ENCODE measurements at regions not wholly inside any gene's neighbourhood (a gene's known extent, or its start where the extent isn't known, plus 50 kb on each side); places are given as distances from the start of the nearest gene placed in this dataset.

DNA sequence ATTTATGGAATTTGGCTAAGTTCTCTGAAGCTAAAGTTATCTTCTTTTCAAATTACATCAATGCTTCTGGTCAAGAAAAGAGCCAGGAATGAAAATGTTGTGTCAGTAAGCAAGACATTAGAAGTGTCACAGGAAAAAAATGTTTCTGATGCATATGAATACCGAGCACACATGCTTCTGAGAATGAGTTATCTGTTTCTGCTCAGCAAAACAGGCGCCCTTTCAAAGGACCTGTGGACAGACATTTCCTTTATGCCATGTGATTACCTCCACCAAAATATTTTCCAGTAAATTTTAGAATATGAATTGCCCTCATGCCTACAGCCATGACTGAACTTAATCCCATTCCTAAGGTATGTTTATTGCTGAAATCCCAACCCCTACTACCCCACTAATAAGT, 55.4 kb upstream of the RNF180 start:
- H4K8ac ChIP-seq (ENCODE audit: extremely low read depth, insufficient read depth, low read length), result no peak overlapping the region
- TF ChIP-seq, protein P1, sequence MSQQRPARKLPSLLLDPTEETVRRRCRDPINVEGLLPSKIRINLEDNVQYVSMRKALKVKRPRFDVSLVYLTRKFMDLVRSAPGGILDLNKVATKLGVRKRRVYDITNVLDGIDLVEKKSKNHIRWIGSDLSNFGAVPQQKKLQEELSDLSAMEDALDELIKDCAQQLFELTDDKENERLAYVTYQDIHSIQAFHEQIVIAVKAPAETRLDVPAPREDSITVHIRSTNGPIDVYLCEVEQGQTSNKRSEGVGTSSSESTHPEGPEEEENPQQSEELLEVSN (IDR thresholded peaks at IDR 0.05), result no peak
- no peak for TF ChIP-seq SUZ12 (IDR thresholded peaks at IDR 0.05; ENCODE audit: low read length)
- no peak for TF ChIP-seq RFX5 (IDR thresholded peaks at IDR 0.05; ENCODE audit: borderline replicate concordance, low read depth, low read length)
- TF ChIP-seq SP2 (IDR thresholded peaks at IDR 0.05; ENCODE audit: low read length), result no peak
- TF ChIP-seq POU5F1 (IDR thresholded peaks at IDR 0.05; ENCODE audit: low read depth, low read length), result no peak
- no peak for TF ChIP-seq EGR1 (IDR thresholded peaks at IDR 0.05; ENCODE audit: borderline replicate concordance, low read depth, low read length)
- TF ChIP-seq FOSL1 (IDR thresholded peaks at IDR 0.05; ENCODE audit: insufficient read depth, low read depth, low read length), result no peak
- no peak for TF ChIP-seq EZH2 (IDR thresholded peaks at IDR 0.05; ENCODE audit: low read depth, low read length, severe bottlenecking)
- no peak for TF ChIP-seq HDAC2 (IDR thresholded peaks at IDR 0.05; ENCODE audit: borderline replicate concordance in 1 of 2, low read depth in 2 of 2, low read length in 2 of 2)
- TF ChIP-seq POLR2AphosphoS5 (IDR thresholded peaks at IDR 0.05; ENCODE audit: low read depth, low read length), result no peak
- TF ChIP-seq POLR2A (IDR thresholded peaks at IDR 0.05; ENCODE audit: control extremely low read depth in 1 of 2, low read depth in 2 of 2, low read length in 2 of 2), result no peak
- TF ChIP-seq, protein P2, sequence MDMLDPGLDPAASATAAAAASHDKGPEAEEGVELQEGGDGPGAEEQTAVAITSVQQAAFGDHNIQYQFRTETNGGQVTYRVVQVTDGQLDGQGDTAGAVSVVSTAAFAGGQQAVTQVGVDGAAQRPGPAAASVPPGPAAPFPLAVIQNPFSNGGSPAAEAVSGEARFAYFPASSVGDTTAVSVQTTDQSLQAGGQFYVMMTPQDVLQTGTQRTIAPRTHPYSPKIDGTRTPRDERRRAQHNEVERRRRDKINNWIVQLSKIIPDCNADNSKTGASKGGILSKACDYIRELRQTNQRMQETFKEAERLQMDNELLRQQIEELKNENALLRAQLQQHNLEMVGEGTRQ (IDR thresholded peaks at IDR 0.05; ENCODE audit: low read length), result no peak
- no peak for TF ChIP-seq SIX5 (IDR thresholded peaks at IDR 0.05; ENCODE audit: low read depth, low read length)
- no peaks in the 10 kb centered on the region for H3K4me1 ChIP-seq (replicated peaks in 1 of 4; ENCODE audit: control insufficient read depth in 3 of 4, insufficient read depth in 4 of 4, low read length in 3 of 4)
- H4K91ac ChIP-seq (replicated peaks; ENCODE audit: insufficient read length, low read length), result no peak overlapping the region
- no peak overlapping the region for H3K9ac ChIP-seq (replicated peaks in 1 of 4; ENCODE audit: extremely low read depth in 1 of 4, low read depth in 3 of 4, low read length in 3 of 4)
- H2AK5ac ChIP-seq (ENCODE audit: low read depth, low read length), result no peak overlapping the region
- H2BK15ac ChIP-seq (ENCODE audit: low read length), result no peak overlapping the region
- H3K27me3 ChIP-seq (replicated peaks in 1 of 4; ENCODE audit: control insufficient read depth in 3 of 4, extremely low read depth in 1 of 4, insufficient read depth in 3 of 4, low read length in 3 of 4), result no peaks in the 10 kb centered on the region
- no peak overlapping the region for H4K5ac ChIP-seq (ENCODE audit: insufficient read length, low read depth, low read length)
- H3K18ac ChIP-seq (ENCODE audit: extremely low read depth, low read length), result no peak overlapping the region
- H2BK5ac ChIP-seq (ENCODE audit: low read depth, low read length), result no peak overlapping the region
- H3K23ac ChIP-seq (ENCODE audit: insufficient read length), result no peak overlapping the region
- no peak overlapping the region for H2BK120ac ChIP-seq (replicated peaks; ENCODE audit: low read depth, low read length)
- H3K4ac ChIP-seq (replicated peaks; ENCODE audit: insufficient read length, low read depth, low read length), result no peak overlapping the region
- H3K56ac ChIP-seq (replicated peaks; ENCODE audit: insufficient read length, low read depth, low read length), result no peak overlapping the region
- no peak for DNase-seq (ENCODE audit: low read depth in 1 of 2, low spot score in 2 of 2)
- no peaks in the 10 kb centered on the region for H3K79me2 ChIP-seq (ENCODE audit: control insufficient read depth in 1 of 2, insufficient read depth in 2 of 2, low read length in 2 of 2)
- ChIA-PET CTCF (ENCODE audit: partially characterized antibody) (no interaction called here), POLR2A (ENCODE audit: partially characterized antibody) (no interaction called here)
- no peaks in the 10 kb centered on the region for H3K36me3 ChIP-seq (ENCODE audit: control insufficient read depth in 2 of 4, insufficient read depth in 4 of 4, low read length in 3 of 4)
- H2AFZ ChIP-seq (ENCODE audit: low read length), result no peak overlapping the region
- peaks cover 2 to 4% of the 10 kb centered on the region in 2 experiments; a peak in 2 of 4 replicates for H3K9me3 ChIP-seq (ENCODE audit: insufficient read depth in 2 of 2, low read depth in 1 of 2, low read length in 1 of 2)
- 97% methylated on average over 2 of the region's 2 CpGs; no CpG with 5 or more reads in 1 of the 2 experiments for WGBS, 2 experiments (ENCODE audit: extremely low coverage in 1 of 2, insufficient coverage in 1 of 2, insufficient read length in 1 of 2, insufficient replicate concordance in 2 of 2, low coverage in 1 of 2, low lambda C conversion rate in 2 of 2, missing lambda C conversion rate in 1 of 2)
- H2BK12ac ChIP-seq (ENCODE audit: low read depth, low read length), result no peak overlapping the region
- H4K20me1 ChIP-seq (replicated peaks in 1 of 2; ENCODE audit: control insufficient read depth in 1 of 2, insufficient read depth in 2 of 2, low read length in 2 of 2), result no peaks in the 10 kb centered on the region
- no peaks in the 10 kb centered on the region for H3K23me2 ChIP-seq (ENCODE audit: low read depth, low read length)
- no peak overlapping the region for H3K14ac ChIP-seq (ENCODE audit: insufficient read length)
- no peak overlapping the region for H3K4me3 ChIP-seq (ENCODE audit: extremely low read depth in 1 of 4, insufficient read depth in 2 of 4, low read depth in 3 of 4, low read length in 4 of 4)
- H3K79me1 ChIP-seq (ENCODE audit: low read depth, low read length), result no peaks in the 10 kb centered on the region
- no peak overlapping the region for H3K4me2 ChIP-seq (ENCODE audit: insufficient read depth in 1 of 2, low read depth in 2 of 2, low read length in 2 of 2)
- no peak overlapping the region for H2BK20ac ChIP-seq (ENCODE audit: low read length)
- H3K27ac ChIP-seq (ENCODE audit: low read depth, low read length), result no peak overlapping the region
- FAIRE-seq, result no peak
